Glomerular endothelial cell (primary cell): ENCODE measurements at regions not wholly inside any gene's neighbourhood (a gene's known extent, or its start where the extent isn't known, plus 50 kb on each side); places are given as distances from the start of the nearest gene placed in this dataset.
"Not testable (repeated sequence)": the region's sequence is repeated elsewhere in the genome, so short reads cannot be mapped to it uniquely, and the experiment has no call there.

Experiments
- DNase-seq: peaks from one replicate; pipeline ENCODE4 v3.0.0-alpha.2; 2011; ENCODE audit warnings: low read depth, low spot score; ENCODE audit errors: extremely low read depth

GRCh38 chr3:40695848-40696247 is 171.1 kb downstream of the ZNF621 start:
- no peak for DNase-seq

GRCh38 chr3:40698611-40699010 is 173.9 kb downstream of the ZNF621 start:
- not testable (repeated sequence) for DNase-seq

DNA sequence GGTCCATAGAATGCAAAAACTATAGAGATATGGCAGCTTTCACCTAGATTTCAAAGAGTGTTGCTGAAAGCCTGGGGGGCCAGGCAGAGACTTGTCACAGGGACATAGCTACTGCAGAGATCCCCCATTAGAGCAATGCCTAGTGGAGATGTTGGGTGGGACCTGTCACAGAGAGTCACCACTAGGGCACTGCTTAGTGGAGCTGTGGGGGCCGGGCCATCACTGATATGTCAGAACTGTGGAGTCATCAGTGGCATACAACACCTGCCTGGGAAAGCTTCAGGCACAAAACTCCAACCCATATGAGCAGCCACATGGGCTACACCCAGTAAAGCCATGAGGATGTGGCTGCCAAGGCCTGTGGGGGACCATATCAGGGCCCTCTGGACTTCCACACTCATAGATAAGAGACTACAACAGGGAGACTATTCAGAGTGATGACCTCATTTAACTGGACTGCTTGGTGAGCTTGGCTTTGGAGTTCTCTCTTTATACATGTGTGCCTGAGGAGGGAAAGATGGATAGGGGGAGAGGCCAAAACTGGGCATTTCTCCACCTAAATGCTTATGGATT is 176.3 kb downstream of the ZNF621 start:
- no peak for DNase-seq

DNA sequence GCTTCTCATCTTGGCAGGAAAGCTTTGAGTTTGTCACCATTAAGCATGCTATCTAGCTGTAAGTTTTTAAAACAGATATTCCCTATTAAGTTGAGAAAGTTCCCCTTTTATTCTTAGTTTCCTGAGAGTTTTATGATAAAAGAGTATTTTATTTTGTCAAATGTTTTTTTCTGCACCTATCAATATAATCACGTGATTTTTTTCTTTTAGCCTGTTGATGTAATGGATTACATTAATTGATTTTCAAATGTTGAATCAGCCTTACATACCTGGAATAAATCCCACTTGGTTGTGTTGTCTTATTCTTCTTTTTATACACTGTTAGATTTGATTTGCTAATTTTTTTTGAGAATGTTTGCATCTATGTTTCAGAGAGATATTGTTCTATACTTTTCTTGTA is 179.5 kb downstream of the ZNF621 start:
- no peak for DNase-seq

DNA sequence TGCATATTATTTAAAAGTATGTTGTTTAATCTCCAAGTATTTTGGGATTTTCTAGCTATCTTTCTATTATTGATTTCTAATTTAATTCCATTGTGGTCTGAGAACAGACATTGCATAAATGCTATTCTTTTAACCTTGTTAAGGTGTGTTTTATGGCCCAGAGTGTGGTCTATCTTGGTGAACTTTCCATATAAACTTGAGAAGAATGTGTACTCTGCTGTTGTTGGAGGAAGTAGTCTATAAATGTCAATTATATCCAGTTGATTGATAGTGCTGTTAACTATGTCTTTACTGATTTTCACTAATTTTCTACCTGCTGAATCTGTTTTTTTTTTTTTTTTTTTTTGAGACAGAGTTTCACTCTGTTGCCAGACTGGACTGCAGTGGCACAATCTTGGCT is 180.9 kb downstream of the ZNF621 start:
- no peak for DNase-seq

DNA sequence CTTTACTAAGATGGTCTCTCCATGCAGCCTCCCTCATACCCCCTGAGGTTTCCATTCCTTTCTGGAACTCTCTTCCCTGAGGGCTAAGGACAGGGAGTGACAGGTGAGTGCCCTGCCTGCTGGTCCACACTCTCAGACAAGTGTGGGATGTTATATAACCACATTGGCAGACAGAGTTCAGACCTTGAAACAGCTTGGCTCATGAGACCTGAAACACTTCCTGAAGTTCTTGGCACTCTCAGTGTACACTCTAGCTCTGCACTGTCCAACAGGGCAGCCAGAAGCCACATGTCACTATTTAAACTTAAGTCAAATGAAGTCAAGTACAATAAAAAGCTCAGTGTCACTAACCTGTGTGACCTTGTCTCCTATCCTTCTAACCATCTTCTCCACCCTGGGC is 188.5 kb downstream of the ZNF621 start:
- DNase-seq = no peak

DNA sequence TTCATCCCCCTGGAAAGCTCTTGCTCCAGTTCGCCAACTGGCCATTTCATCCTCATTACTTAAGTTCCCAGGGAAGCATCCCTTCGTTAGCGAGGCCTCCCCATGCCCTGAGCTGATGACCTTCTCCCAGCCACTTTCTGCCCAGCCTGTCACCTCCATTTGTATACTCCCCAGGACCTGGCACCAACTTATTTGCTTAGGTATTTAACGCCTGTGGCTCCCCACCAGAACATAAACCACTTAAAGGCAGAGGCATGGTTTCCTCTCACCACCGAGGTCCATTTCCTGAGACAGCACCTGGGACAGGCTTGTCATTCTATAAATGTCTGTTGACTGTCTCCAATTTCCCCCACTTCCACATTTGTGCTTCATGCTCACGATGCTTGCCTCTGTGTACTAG is 189.0 kb downstream of the ZNF621 start:
- DNase-seq = no peak

DNA sequence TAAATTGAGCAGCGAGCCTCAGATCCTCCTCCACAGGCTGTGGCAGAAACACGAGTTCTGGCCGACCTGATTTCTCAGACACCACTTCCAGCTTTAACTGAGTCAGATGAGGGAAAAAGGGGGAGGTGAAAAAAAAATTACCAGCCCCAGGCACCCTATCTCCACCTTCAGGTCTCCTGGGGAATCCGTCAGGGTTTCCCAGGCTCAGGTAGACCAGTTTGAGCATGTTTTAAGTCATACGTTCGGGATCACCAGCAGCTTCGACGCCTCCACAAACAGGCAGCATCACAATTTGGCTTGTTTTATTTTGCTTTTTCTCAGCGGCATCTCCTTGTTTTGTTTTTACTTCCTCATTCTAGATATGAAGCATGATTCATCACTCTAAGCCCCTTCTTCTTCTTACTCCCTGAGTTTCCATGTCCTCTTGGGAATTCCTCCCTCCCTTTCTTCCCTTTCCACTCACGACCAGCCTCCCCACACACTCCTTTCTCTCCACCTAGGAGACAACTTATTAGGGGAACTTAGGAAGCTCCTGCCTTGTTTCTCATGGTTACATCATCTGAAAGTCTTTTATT is 190.1 kb downstream of the ZNF621 start:
- DNase-seq = no peak

GRCh38 chr3:40715551-40715950 is 190.8 kb downstream of the ZNF621 start:
- no peak for DNase-seq

GRCh38 chr3:40717471-40717870 is 192.7 kb downstream of the ZNF621 start:
- DNase-seq = no peak

GRCh38 chr3:40718209-40718608 is 193.4 kb downstream of the ZNF621 start:
- no peak for DNase-seq

DNA sequence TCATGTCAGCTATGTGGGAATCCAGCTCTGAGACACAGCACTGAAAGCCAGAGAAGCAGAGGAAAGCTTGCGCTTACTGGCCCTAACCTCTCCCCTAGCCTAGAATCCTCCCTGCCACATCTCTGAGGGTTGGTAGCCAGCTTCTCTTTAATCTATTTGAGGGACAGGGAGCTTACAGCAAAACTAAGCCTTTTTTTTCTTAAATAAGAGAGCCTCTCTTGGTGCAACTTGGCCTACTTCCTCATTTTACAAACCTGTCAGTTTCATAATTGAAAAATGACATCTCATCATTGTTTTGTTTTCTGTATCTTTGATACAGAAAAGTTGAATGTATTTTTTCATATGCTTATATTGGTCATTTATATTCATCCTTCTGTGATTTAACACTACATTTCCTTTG is 193.9 kb downstream of the ZNF621 start:
- no peak for DNase-seq

GRCh38 chr3:40719660-40720287 is 195.0 kb downstream of the ZNF621 start:
- no peak for DNase-seq

GRCh38 chr3:40720341-40720740 is 195.6 kb downstream of the ZNF621 start:
- DNase-seq = no peak

- no peak for DNase-seq
These were observed 196.1 kb downstream of the ZNF621 start for GRCh38 chr3:40720863-40721262.

- no peak for DNase-seq
These were observed 198.4 kb downstream of the ZNF621 start for GRCh38 chr3:40723083-40723660.

GRCh38 chr3:40725031-40725430 is 200.3 kb downstream of the ZNF621 start:
- no peak for DNase-seq

DNA sequence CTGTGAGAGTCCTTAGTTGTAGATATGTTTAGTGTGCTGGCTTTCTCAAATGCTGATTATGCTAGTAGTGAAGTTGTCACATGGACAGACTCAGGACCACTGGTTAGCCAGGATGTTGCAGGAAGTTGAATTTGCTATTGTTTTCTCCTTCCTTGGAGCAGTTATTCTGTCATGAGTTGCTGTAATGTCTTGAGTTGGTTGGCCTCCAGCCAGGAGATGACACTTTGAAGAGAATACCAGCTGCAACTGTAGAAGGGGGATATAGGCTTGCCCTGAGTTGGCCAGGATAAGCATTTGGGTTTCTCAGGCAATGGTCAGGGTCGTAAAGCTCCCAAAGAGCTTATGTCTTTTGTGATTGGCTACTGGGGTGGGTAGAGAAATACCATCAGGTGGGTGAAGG is 206.7 kb downstream of the ZNF621 start:
- no peak for DNase-seq

DNA sequence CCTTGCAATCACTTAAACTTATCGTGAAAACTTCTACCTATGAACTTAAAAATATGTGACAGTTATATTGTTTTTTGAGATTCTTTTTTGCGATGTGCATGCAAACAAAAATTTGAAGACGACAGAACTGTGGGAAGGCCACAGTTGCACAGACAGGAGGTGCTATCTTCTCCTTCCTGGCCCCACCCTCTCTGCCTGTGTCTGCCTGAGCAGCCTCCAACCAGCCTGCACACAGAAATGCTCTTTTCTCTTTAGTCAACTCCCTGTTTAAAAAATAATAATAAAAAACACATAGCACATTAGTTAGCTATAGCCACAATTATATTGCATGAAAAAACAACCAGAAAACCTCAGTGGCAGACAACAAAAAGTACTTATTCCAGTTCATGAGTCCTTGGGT is 212.2 kb downstream of the ZNF621 start:
- no peak for DNase-seq

DNA sequence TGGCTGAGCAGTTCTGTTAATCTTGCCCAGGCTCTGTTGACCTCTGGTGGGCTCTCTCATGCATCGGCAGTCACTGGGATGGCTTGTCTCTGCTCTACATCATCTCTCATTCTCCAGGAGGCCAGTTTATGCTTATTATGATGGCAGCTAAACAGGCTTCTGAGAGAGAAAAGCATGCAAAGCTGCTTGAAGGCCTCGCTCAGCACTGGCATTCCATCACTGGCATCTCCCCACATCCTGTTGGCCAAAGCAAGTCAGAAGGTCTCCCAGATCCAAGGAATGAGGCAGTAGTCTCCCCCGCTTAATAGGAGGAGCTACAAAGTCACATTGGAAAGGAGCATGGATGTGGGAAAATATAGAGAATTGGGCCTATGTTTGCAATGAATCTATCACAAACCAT is 212.6 kb downstream of the ZNF621 start:
- no peak for DNase-seq

DNA sequence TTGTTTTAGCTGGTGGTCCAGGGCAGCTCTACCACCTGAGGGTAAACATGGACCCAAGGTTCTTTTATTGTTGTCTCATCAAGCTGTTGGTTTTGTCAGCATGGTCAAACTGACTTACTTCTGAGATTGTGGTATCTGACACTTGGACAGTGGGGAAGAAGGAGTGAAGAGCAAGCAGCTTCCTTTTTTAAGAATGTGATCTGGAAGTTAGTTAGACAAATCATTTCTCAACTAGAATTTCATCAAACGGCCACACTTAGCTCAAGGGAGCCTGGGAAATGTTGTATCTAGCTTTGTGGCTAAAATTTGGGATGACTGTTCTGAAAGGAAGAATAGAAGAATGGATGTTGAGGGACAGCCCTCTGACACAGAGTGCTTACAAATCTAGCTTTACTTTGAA is 215.2 kb downstream of the ZNF621 start:
- no peak for DNase-seq

DNA sequence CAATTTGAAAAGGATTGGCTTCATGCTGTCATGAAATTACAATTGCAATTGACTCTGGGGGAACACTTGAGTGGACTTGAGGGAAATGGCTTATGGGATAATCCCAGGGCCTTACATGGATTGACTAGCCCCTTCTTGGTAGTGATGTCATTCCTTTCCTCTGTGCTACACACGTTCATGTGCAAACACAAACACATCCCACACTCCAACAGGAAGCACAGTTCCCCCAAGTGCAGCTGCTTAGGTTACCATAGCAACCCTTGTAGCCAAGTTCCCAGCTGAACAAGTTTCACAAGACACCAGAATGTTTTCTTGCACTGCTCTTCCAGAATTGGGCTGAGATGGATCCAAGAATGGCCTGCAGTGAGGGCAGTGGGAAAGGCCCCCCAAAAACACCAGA is 217.0 kb downstream of the ZNF621 start:
- DNase-seq = no peak
